ENCODE measurements at regions not wholly inside any gene's neighbourhood (a gene's known extent, or its start where the extent isn't known, plus 50 kb on each side); places are given as distances from the start of the nearest gene placed in this dataset.

GRCh38 chr18:47758000-47758399 is 172.5 kb downstream of the SMAD2 start:
- DNase-seq (ENCODE audit: low read depth in 2 of 3, low spot score in 1 of 3) = no peak

DNA sequence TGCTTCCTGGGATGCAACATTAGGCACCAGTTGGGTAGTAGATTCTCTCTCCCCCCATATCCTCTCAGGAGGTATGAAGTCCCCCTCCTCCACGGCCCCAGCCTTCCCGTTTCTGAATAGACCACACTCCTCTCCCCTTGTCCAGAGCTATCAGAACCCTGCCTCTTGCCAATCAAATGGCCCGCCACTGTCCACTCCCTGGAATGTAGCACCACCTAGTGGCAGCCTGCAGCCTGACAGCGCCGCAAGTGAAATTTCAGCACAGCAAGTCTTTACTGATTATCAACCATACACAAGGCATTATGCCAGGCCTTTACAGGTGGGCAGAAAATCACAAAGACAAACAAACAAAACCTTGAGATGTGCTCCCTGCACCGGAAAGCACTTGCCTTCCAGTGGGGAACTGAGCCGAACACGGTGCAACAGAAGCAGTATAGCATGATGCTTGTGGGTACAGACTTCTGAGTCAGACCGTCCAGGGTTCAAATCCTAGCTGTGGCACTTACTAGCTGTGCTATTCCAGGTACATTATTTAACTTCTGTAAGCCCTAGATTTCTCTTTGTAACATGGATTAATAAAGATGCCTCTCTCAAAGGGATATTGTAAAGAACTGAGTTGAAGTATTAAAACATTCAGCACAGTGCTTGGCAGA is 174.0 kb downstream of the SMAD2 start:
- DNase-seq (ENCODE audit: low read depth in 2 of 3, low spot score in 1 of 3) = peak; percentile 31 to 62 (median 39)

GRCh38 chr18:47755102-47755456 is 175.4 kb downstream of the SMAD2 start:
- DNase-seq (ENCODE audit: low read depth in 2 of 3, low spot score in 1 of 3) = no peak

- peak; percentile 37 to 64 (median 55) for DNase-seq (ENCODE audit: low read depth in 2 of 3, low spot score in 1 of 3)
Measured at GRCh38 chr18:47754311-47755101, 176.0 kb downstream of the SMAD2 start.

GRCh38 chr18:47752796-47753645 is 177.4 kb downstream of the SMAD2 start:
- no peak for DNase-seq (ENCODE audit: low read depth in 2 of 3, low spot score in 1 of 3)

DNA sequence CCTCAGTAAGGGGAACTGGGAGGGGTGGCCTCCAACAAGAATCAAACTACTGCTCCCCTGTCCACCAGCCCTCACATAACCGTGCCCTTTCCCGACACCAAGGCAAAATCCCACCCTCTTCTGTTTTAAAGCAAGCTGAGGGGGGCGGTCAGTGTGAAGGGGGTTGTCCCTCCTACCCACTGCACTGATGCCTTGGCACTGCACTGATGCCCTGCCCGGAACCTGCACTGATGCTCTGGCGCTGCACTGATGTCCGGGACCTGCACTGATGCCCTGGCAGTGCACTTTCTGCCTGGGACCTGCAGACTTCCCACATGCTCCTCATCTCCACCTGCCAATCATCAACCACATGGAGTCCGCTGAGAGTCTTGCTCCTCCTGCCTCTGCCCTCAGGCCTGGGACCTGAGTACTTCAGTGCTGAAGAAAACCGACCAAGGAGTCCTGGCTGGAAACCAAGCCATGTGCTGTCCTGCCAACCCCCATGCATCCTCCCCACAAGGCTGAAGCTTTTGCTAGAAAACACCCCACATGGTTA is 179.5 kb downstream of the SMAD2 start:
- DNase-seq (ENCODE audit: low read depth in 2 of 3, low spot score in 1 of 3) = no peak

- DNase-seq (ENCODE audit: low read depth in 2 of 3, low spot score in 1 of 3) = no peak
Measured at GRCh38 chr18:47749600-47749973, 180.9 kb downstream of the SMAD2 start.

GRCh38 chr18:47748847-47749599 is 181.4 kb downstream of the SMAD2 start:
- DNase-seq (ENCODE audit: low read depth in 2 of 3, low spot score in 1 of 3) = peak; percentile 68 to 80 (median 75)

DNA sequence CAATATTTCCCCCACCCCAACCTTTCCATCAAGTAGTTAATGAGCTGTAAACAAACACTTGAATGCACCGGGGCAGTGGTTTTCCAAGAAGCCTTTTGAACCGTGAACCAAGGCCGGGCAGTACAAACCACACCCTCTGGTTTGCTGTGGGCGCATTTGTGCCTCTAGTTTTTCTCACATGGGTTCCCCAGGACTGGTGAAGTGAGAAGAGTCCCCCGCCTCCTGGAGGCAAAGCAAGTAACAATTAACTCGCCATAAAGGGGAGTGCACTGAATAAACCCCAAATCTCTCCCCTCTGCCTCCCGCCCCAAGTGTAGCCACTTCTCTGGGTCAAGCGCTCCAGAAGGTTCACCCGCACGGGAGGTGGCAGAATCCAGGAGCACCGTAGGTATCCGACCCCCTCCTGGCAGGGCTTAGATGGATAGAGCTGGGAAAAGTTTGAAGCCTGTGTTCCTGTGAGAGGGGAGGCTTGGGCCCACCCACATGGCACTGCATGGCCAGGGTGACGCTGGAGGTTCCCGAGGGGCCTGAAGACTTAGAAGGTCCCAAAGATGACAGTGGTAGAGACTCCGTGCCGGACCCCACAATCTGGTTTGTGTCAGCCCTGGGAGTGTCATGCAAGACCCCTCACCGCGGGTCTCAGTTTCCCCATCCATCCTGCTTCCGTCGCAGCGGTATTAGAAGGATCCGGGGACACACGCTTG is 182.2 kb downstream of the SMAD2 start:
- DNase-seq (ENCODE audit: low read depth in 2 of 3, low spot score in 1 of 3) = no peak

- no peak for DNase-seq (ENCODE audit: low read depth in 2 of 3, low spot score in 1 of 3)
Measured at GRCh38 chr18:47747260-47747795, 183.1 kb downstream of the SMAD2 start.

DNA sequence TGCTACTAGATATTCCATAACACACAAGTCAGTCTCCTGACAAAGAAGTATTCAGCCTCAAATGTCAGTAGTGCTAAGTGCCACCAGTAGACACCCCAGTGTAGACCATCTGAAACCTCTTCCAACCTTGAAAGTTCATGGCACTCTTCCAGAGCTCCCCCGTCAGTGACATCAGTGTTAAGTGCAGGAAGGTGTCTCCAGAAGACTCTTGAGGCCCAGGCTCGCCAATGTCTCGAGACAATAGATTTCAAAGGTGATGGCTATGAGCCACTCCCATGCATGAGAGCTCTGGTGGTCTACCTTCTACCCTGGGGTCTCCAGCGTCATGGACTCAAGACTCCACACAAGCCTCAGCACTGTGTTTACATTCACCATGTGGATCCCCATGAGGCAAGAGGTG is 183.8 kb downstream of the SMAD2 start:
- no peak for DNase-seq (ENCODE audit: low read depth in 2 of 3, low spot score in 1 of 3)

- DNase-seq (ENCODE audit: low read depth in 2 of 3, low spot score in 1 of 3) = no peak
Measured at GRCh38 chr18:47745227-47745626, 185.2 kb downstream of the SMAD2 start.

GRCh38 chr18:47737956-47738355 is 192.5 kb downstream of the SMAD2 start:
- no peak for DNase-seq (ENCODE audit: low read depth in 2 of 3, low spot score in 1 of 3)

DNA sequence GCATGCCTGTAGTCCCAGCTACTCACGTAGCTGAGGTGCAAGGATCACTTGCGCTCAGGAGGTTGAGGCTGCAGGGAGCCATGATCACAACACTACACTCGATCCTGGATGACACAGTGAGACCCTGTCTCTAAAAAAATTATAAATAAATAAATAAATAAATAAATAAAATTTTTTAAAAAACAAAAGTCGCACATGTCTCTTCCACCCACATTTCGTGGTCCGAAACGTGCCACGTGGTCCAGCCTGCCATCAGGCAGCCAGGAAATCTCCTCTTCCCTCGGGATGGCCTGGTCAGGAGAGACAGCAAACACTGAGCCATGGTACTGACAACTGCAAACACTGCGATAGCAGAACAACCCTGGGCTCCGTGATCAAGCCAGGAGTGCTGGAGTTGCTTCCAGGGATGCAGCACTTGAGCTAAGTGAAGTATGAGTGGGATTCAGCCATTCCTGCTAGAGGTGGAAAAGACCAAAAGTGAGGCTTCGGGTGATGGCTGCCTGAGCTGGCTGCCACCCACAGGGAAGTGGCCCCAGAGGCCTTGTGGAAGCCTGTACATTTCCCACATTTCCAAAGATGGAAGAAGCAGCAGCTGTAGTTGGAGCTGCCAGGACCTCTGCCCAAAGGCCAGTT is 193.1 kb downstream of the SMAD2 start:
- no peak for DNase-seq (ENCODE audit: low read depth in 2 of 3, low spot score in 1 of 3)

GRCh38 chr18:47736376-47737140 is 193.9 kb downstream of the SMAD2 start:
- no peak for DNase-seq (ENCODE audit: low read depth in 2 of 3, low spot score in 1 of 3)

- no peak for DNase-seq (ENCODE audit: low read depth in 2 of 3, low spot score in 1 of 3)
Measured at GRCh38 chr18:47735041-47735702, 195.3 kb downstream of the SMAD2 start.

DNA sequence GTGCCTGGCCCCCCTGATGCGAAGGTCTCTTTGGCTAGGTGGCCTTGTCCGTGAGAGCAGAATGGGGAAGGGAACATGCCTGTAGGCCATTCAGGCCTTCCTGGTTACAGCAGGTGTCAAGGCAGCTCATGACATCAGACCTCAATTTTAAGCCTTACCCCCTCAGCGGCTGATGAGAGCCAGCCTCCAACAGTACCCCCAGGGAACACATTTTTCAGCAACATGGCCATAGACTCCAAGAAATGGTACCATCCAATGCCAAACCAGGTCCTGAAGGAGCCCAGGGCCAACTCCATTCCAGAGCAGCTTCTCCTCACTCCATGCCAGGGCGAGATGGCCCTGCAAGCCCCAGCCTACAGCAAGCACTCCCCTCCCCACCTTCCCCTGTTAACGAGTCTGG is 199.2 kb downstream of the SMAD2 start:
- no peak for DNase-seq (ENCODE audit: low read depth in 2 of 3, low spot score in 1 of 3)

- no peak for DNase-seq (ENCODE audit: low read depth in 2 of 3, low spot score in 1 of 3)
Measured at GRCh38 chr18:47730795-47731194, 199.7 kb downstream of the SMAD2 start.

All from stimulated activated CD4-positive, alpha-beta T cell treated with anti-CD3 and anti-CD28 coated beads, Interleukin-12 subunit alpha, Interleukin-12 subunit beta, amount 100 ng/mL, for 48 hours (primary cell).